GM12878 (cell line): ENCODE measurements at regions not wholly inside any gene's neighbourhood (a gene's known extent, or its start where the extent isn't known, plus 50 kb on each side); places are given as distances from the start of the nearest gene placed in this dataset.

Experiments
- ATAC-seq: fragments of 200-7000 bp; cut with Tn5 transposase; 3 replicates; pipeline ENCODE4 v1.9.1; 2020; ENCODE audit warnings: mild to moderate bottlenecking, moderate library complexity
- BruUV-seq: library from RNA; stranded (reverse); fragments of 400-500 nt; replicated peaks from 2 replicates; lab custom pipeline; 2021; lab: Mats Ljungman, UMichigan
- CTCF ChIA-PET: fragments of 300-600 bp; sonication (Branson Sonifier 250); formaldehyde crosslinking; extraction: SDS; loops from one replicate; lab custom pipeline; 2021; ENCODE audit warnings: inconsistent platforms; lab: Yijun Ruan, JAX
- POLR2A ChIA-PET: fragments of 350-600 bp; formaldehyde crosslinking; extraction: SDS; loops from one replicate; lab custom pipeline; 2021; ENCODE audit warnings: inconsistent platforms; lab: Charles Lee
- RAD21 ChIA-PET: fragments of 300-600 bp; sonication (Branson Sonifier 250); formaldehyde crosslinking; loops from one replicate; lab custom pipeline; 2023; ENCODE audit warnings: antibody characterized with exemption; ENCODE audit not compliant: unreplicated experiment; lab: Charles Lee
- SMC1A ChIA-PET: fragments of 300-600 bp; sonication (Branson Sonifier 250); formaldehyde crosslinking; loops from one replicate; lab custom pipeline; 2023; ENCODE audit not compliant: unreplicated experiment, uncharacterized antibody; lab: Charles Lee
- DNase-seq: peaks from one replicate; pipeline ENCODE4 v3.0.0-alpha.2; 2011; ENCODE audit warnings: low read depth, low spot score
- FAIRE-seq: peaks from 3 replicates; lab custom pipeline; 2011; peaks lifted over from hg19 to GRCh38; lab: Jason Lieb, UNC
- H2AFZ ChIP-seq: 2 replicates; pipeline ENCODE4 v1.6.0; 2011; ENCODE audit warnings: low read depth, low read length, control low read depth; ENCODE audit not compliant: control insufficient read depth
- H3K27ac ChIP-seq: 2 replicates; pipeline ENCODE4 v1.5.1; 2011; ENCODE audit warnings: control low read depth; ENCODE audit not compliant: control insufficient read depth, insufficient read depth
- H3K27me3 ChIP-seq, 2 experiments: replicated peaks in 1 of 2; 2 replicates each; pipeline versions ENCODE4 v1.6.0 to v1.6.1; 2011; ENCODE audit warnings: low read length in 1 of 2; ENCODE audit not compliant: control insufficient read depth in 2 of 2, insufficient read depth in 2 of 2
- H3K36me3 ChIP-seq, 2 experiments: 2 replicates each; pipeline ENCODE4 v1.5.1; 2011; ENCODE audit warnings: low read length in 1 of 2; ENCODE audit not compliant: control insufficient read depth in 2 of 2, insufficient read depth in 2 of 2
- H3K4me1 ChIP-seq: 2 replicates; pipeline ENCODE4 v1.6.1; 2011; ENCODE audit warnings: mild to moderate bottlenecking, low read length, moderate library complexity, mixed read lengths; ENCODE audit not compliant: control insufficient read depth, insufficient read depth
- H3K4me2 ChIP-seq: 2 replicates; pipeline ENCODE4 v1.6.0; 2011; ENCODE audit warnings: control low read depth; ENCODE audit not compliant: control insufficient read depth, insufficient read depth
- H3K4me3 ChIP-seq: fragments of 200-600 bp; sonication (generic); 2 replicates; pipeline ENCODE4 v1.5.1; 2016
- H3K79me2 ChIP-seq: 2 replicates; pipeline ENCODE4 v1.6.0; 2011; ENCODE audit warnings: low read length; ENCODE audit not compliant: control insufficient read depth, insufficient read depth
- H3K9ac ChIP-seq: 2 replicates; pipeline ENCODE4 v1.8.0; 2011; ENCODE audit warnings: low read length, control low read depth, mixed read lengths; ENCODE audit not compliant: control insufficient read depth, insufficient read depth
- H3K9me3 ChIP-seq: replicated peaks from 3 replicates; pipeline ENCODE4 v1.5.1; 2011; ENCODE audit warnings: mild to moderate bottlenecking, low read length; ENCODE audit not compliant: control insufficient read depth, insufficient read depth
- H4K20me1 ChIP-seq: 2 replicates; pipeline ENCODE4 v1.6.0; 2011; ENCODE audit not compliant: control insufficient read depth, insufficient read depth
- BHLHE40 ChIP-seq, 2 experiments: fragments of 450-650 bp in 1 of 2; IDR thresholded peaks; 2 replicates each; pipeline ENCODE4 v1.6.1; 2011 to 2017; ENCODE audit warnings: low read depth in 2 of 2, borderline replicate concordance in 1 of 2, improper control_type of control experiment in 1 of 2, low read length in 1 of 2, mild to moderate bottlenecking in 1 of 2
- CBX3 ChIP-seq: fragments of 200-600 bp; sonication (generic); IDR thresholded peaks from 2 replicates; pipeline ENCODE4 v1.6.1; 2016; ENCODE audit warnings: low read depth, borderline replicate concordance
- CTCF ChIP-seq, 3 experiments: IDR thresholded peaks in 2 of 3; conservative IDR thresholded peaks in 1 of 3; 2 replicates each; pipeline ENCODE4 v1.5.1; 2011; ENCODE audit warnings: low read depth in 3 of 3, low read length in 3 of 3, mild to moderate bottlenecking in 3 of 3, control low read depth in 2 of 3, moderate library complexity in 2 of 3, inconsistent platforms in 1 of 3, mixed read lengths in 1 of 3; ENCODE audit not compliant: control insufficient read depth in 2 of 3, insufficient read depth in 1 of 3; ENCODE audit errors: extremely low read depth in 1 of 3
- FOXK2 ChIP-seq: fragments of 450-650 bp; IDR thresholded peaks from 2 replicates; pipeline ENCODE4 v1.6.1; 2017; ENCODE audit warnings: mild to moderate bottlenecking, moderate library complexity
- GABPA ChIP-seq: IDR thresholded peaks from 2 replicates; pipeline ENCODE4 v1.6.1; 2014; ENCODE audit warnings: antibody characterized with exemption, low read depth, mild to moderate bottlenecking, inconsistent platforms
- NFYB ChIP-seq: IDR thresholded peaks from 2 replicates; pipeline ENCODE4 v1.6.1; 2011; ENCODE audit warnings: low read depth, mild to moderate bottlenecking, low read length, improper control_type of control experiment, moderate library complexity; ENCODE audit not compliant: insufficient read depth
- NR2C1 ChIP-seq: fragments of 450-650 bp; IDR thresholded peaks from 2 replicates; pipeline ENCODE4 v1.6.1; 2017; ENCODE audit warnings: antibody characterized with exemption, mild to moderate bottlenecking, moderate library complexity
- NR2C2 ChIP-seq: IDR thresholded peaks from 2 replicates; pipeline ENCODE4 v1.6.1; 2011; ENCODE audit warnings: borderline replicate concordance, low read depth; ENCODE audit not compliant: control insufficient read depth, insufficient read length
- RUNX3 ChIP-seq: IDR thresholded peaks from 2 replicates; pipeline ENCODE4 v1.6.1; 2012; ENCODE audit warnings: low read length, inconsistent platforms
- SIX5 ChIP-seq: IDR thresholded peaks from 2 replicates; pipeline ENCODE4 v1.6.1; 2011; ENCODE audit warnings: mild to moderate bottlenecking, low read depth, low read length, moderate library complexity; ENCODE audit not compliant: severe bottlenecking
- STAT1 ChIP-seq: fragments of 450-650 bp; conservative IDR thresholded peaks from 2 replicates; pipeline ENCODE4 v1.6.1; 2014; ENCODE audit warnings: antibody characterized with exemption, mild to moderate bottlenecking
- SUZ12 ChIP-seq: fragments of 200-600 bp; sonication (generic); IDR thresholded peaks from one replicate; pipeline ENCODE4 v1.6.1; 2018; ENCODE audit warnings: antibody characterized with exemption, mild to moderate bottlenecking; ENCODE audit not compliant: unreplicated experiment
- TCF12 ChIP-seq: IDR thresholded peaks from 2 replicates; pipeline ENCODE4 v1.6.1; 2011; ENCODE audit warnings: low read depth, mild to moderate bottlenecking, low read length
- YBX1 ChIP-seq: fragments of 450-650 bp; IDR thresholded peaks from 2 replicates; pipeline ENCODE4 v1.6.1; 2016; ENCODE audit warnings: antibody characterized with exemption
- YY1 ChIP-seq: IDR thresholded peaks from 2 replicates; pipeline ENCODE4 v1.6.1; 2011; ENCODE audit warnings: low read depth, mild to moderate bottlenecking, low read length
- ZSCAN29 ChIP-seq: fragments of 450-650 bp; IDR thresholded peaks from 2 replicates; pipeline ENCODE4 v1.6.1; 2017; ENCODE audit warnings: mild to moderate bottlenecking, moderate library complexity
- WGBS: methylation state at CpG from one replicate; pipeline ENCODE4 v1.1.6; 2016; ENCODE audit warnings: low lambda C conversion rate; ENCODE audit not compliant: insufficient replicate concordance, insufficient coverage; ENCODE audit errors: missing lambda C conversion rate; 5-methylcytosine and 5-hydroxymethylcytosine counted together
- in situ Hi-C: fragments of 300-500 bp; cut with MboI; formaldehyde crosslinking; loops from 9 replicates; pipeline ENCODE4 v1.14.3; 2018; ENCODE audit warnings: mixed read lengths
- intact Hi-C: fragments of 100-400 bp; cut with micrococcal nuclease; formaldehyde crosslinking; loops from one replicate; pipeline ENCODE4 v1.14.2; 2022; ENCODE audit not compliant: unreplicated experiment

- TF ChIP-seq CTCF (IDR thresholded peaks at IDR 0.05 in 2 of 3, conservative IDR thresholded peaks at IDR 0.05 in 1 of 3; ENCODE audit: control insufficient read depth in 2 of 3, extremely low read depth in 1 of 3, insufficient read depth in 1 of 3, low read depth in 3 of 3, low read length in 3 of 3) (no peak), RUNX3 (no peak)
These were observed 216.1 kb upstream of the TLL1 start (continued) for GRCh38 chr4:165656829-165657490.

- intact Hi-C loops: no loop called here
- BruUV-seq: no TSS peak
- FAIRE-seq (no peak), DNase-seq (no peak), ATAC-seq (no peak)
- H3K9ac ChIP-seq: no peak overlapping the region
- H3K79me2 ChIP-seq: no peaks in the 10 kb centered on the region
- POLR2A ChIA-PET: no interaction called here
- whole genome bisulfite sequencing: 30% methylated on average over 2 of the region's 2 CpGs
- CTCF ChIA-PET: no interaction called here
- H3K9me3 ChIP-seq: no peaks in the 10 kb centered on the region
- H2AFZ ChIP-seq: no peak overlapping the region
- H3K27ac ChIP-seq: no peak overlapping the region
- H3K27me3 ChIP-seq: no peaks in the 10 kb centered on the region
- H3K36me3 ChIP-seq: no peaks in the 10 kb centered on the region
- H4K20me1 ChIP-seq: no peaks in the 10 kb centered on the region
- SMC1A ChIA-PET: no interaction called here
- in situ Hi-C loops: no loop called here
- H3K4me2 ChIP-seq: no peak overlapping the region
- TF ChIP-seq NR2C2: no peak
- TF ChIP-seq NR2C1: no peak
- TF ChIP-seq NFYB: no peak
- no peak for TF ChIP-seq BHLHE40 (IDR thresholded peaks at IDR 0.05; ENCODE audit: borderline replicate concordance in 1 of 2, low read depth in 2 of 2, low read length in 1 of 2)
- TF ChIP-seq YY1: no peak
- no peak for TF ChIP-seq CBX3
- no peak for TF ChIP-seq STAT1
- no peak for TF ChIP-seq FOXK2
- TF ChIP-seq SUZ12: no peak
- no peak for TF ChIP-seq SIX5
- TF ChIP-seq YBX1: no peak
- no peak for TF ChIP-seq ZSCAN29
- no peak for TF ChIP-seq TCF12
- TF ChIP-seq GABPA: no peak
- RAD21 ChIA-PET: no interaction called here
- H3K4me3 ChIP-seq: no peak overlapping the region
- no peaks in the 10 kb centered on the region for H3K4me1 ChIP-seq
These were observed 210.7 kb upstream of the TLL1 start for GRCh38 chr4:165662341-165662740.
